ENCODE measurements at regions not wholly inside any gene's neighbourhood (a gene's known extent, or its start where the extent isn't known, plus 50 kb on each side); places are given as distances from the start of the nearest gene placed in this dataset.

DNA sequence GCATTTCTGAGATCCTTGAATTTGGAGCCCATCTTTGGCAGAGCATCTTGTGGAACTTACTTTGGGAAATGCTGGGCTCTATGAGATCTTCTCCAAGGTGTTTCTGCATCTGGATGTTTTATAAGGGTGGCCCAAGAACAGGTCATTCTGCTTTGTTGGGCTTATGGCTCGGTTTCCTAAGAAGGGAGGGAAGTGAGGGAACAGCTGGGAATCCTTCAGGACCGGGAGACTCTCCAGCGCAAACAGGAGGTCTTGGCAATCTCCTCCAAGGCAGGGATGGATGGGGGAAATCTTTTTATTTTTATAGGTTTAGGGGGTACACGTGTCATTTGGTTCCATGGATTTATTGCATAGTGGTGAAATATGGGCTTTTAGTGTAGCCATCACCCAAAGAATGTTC is 54.7 kb downstream of the IRX3 start:
- Histone ChIP-seq H3K4me2 (ENCODE audit: insufficient read depth, low read length) (no peak overlapping the region), H3K27ac (ENCODE audit: low read depth, low read length) (no peak overlapping the region), H3K36me3 (ENCODE audit: insufficient read depth, low read length) (no peaks in the 10 kb centered on the region), H4K20me1 (ENCODE audit: insufficient read depth, low read length) (no peaks in the 10 kb centered on the region), H3K27me3 (ENCODE audit: insufficient read depth, low read length) (peaks cover 4% of the 10 kb centered on the region), H3K4me1 (ENCODE audit: insufficient read depth, low read length) (no peaks in the 10 kb centered on the region), H3K79me2 (ENCODE audit: insufficient read depth, low read length) (no peaks in the 10 kb centered on the region), H3K4me3 (ENCODE audit: insufficient read depth, low read length) (no peak overlapping the region), H3K9me3 (ENCODE audit: low read depth, low read length) (no peaks in the 10 kb centered on the region), H2AFZ (ENCODE audit: low read length) (no peak overlapping the region)
- no peak for DNase-seq (ENCODE audit: insufficient read length, low spot score, missing footprints)
- TF ChIP-seq, protein P1, sequence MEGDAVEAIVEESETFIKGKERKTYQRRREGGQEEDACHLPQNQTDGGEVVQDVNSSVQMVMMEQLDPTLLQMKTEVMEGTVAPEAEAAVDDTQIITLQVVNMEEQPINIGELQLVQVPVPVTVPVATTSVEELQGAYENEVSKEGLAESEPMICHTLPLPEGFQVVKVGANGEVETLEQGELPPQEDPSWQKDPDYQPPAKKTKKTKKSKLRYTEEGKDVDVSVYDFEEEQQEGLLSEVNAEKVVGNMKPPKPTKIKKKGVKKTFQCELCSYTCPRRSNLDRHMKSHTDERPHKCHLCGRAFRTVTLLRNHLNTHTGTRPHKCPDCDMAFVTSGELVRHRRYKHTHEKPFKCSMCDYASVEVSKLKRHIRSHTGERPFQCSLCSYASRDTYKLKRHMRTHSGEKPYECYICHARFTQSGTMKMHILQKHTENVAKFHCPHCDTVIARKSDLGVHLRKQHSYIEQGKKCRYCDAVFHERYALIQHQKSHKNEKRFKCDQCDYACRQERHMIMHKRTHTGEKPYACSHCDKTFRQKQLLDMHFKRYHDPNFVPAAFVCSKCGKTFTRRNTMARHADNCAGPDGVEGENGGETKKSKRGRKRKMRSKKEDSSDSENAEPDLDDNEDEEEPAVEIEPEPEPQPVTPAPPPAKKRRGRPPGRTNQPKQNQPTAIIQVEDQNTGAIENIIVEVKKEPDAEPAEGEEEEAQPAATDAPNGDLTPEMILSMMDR (IDR thresholded peaks at IDR 0.05; ENCODE audit: extremely low read depth, low read depth, low read length): no peak

DNA sequence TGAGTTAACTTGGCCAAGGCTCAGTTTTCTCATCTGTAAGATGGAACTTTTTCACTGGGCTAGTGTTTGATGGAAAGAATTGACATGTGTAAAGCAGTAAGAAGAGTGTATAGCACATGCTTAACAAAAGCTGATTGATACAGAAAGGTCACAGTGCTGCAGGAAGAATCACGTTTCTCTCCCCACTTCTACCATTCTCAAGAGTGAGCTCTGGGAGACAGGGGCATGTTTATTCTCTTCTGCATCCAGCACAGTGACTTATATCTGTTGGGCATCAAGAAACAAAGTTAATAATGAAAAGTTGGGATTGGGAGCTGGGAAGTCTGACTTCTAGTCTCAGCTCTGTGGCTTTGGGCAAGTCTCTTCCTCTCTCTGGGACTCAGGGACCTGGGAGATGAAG is 55.3 kb downstream of the IRX3 start:
- no peak overlapping the region for H3K4me3 ChIP-seq (ENCODE audit: insufficient read depth, low read length)
- no peak overlapping the region for H3K27ac ChIP-seq (ENCODE audit: low read depth, low read length)
- H2AFZ ChIP-seq (ENCODE audit: low read length): no peak overlapping the region
- no peak overlapping the region for H3K4me2 ChIP-seq (ENCODE audit: insufficient read depth, low read length)
- no peak for DNase-seq (ENCODE audit: insufficient read length, low spot score, missing footprints)
- TF ChIP-seq, protein P1 (IDR thresholded peaks at IDR 0.05; ENCODE audit: extremely low read depth, low read depth, low read length): no peak
- no peaks in the 10 kb centered on the region for H3K36me3 ChIP-seq (ENCODE audit: insufficient read depth, low read length)
- H4K20me1 ChIP-seq (ENCODE audit: insufficient read depth, low read length): no peaks in the 10 kb centered on the region
- H3K9me3 ChIP-seq (ENCODE audit: low read depth, low read length): no peaks in the 10 kb centered on the region
- no peaks in the 10 kb centered on the region for H3K4me1 ChIP-seq (ENCODE audit: insufficient read depth, low read length)
- peaks cover 4% of the 10 kb centered on the region for H3K27me3 ChIP-seq (ENCODE audit: insufficient read depth, low read length)
- no peaks in the 10 kb centered on the region for H3K79me2 ChIP-seq (ENCODE audit: insufficient read depth, low read length)

DNA sequence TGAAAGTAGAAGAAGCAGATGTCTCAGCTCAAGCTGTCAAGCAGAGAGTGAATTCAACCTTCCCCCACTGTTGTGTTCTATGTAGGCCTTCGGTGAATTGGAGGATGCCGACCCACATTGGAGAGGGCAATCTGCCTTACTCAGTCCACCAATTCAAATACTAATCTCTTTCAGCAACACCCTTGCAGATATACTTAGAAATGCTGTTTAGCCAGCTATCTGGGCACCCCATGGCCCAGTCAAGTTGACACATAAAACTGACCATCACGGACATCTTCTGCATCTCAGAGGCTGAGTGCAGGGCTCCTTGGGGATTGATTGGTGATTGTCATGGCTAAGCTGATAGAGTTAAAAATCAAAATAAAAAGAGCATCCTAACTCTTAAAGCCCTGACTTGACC is 58.3 kb downstream of the IRX3 start:
- Histone ChIP-seq H3K9me3 (ENCODE audit: low read depth, low read length) (no peaks in the 10 kb centered on the region), H3K79me2 (ENCODE audit: insufficient read depth, low read length) (no peaks in the 10 kb centered on the region), H3K36me3 (ENCODE audit: insufficient read depth, low read length) (no peaks in the 10 kb centered on the region), H3K4me2 (ENCODE audit: insufficient read depth, low read length) (no peak overlapping the region), H4K20me1 (ENCODE audit: insufficient read depth, low read length) (no peaks in the 10 kb centered on the region), H3K27me3 (ENCODE audit: insufficient read depth, low read length) (no peaks in the 10 kb centered on the region), H2AFZ (ENCODE audit: low read length) (no peak overlapping the region), H3K4me3 (ENCODE audit: insufficient read depth, low read length) (no peak overlapping the region), H3K4me1 (ENCODE audit: insufficient read depth, low read length) (no peaks in the 10 kb centered on the region), H3K27ac (ENCODE audit: low read depth, low read length) (no peak overlapping the region)
- TF ChIP-seq, protein P1 (IDR thresholded peaks at IDR 0.05; ENCODE audit: extremely low read depth, low read depth, low read length): no peak
- DNase-seq (ENCODE audit: insufficient read length, low spot score, missing footprints): no peak

DNA sequence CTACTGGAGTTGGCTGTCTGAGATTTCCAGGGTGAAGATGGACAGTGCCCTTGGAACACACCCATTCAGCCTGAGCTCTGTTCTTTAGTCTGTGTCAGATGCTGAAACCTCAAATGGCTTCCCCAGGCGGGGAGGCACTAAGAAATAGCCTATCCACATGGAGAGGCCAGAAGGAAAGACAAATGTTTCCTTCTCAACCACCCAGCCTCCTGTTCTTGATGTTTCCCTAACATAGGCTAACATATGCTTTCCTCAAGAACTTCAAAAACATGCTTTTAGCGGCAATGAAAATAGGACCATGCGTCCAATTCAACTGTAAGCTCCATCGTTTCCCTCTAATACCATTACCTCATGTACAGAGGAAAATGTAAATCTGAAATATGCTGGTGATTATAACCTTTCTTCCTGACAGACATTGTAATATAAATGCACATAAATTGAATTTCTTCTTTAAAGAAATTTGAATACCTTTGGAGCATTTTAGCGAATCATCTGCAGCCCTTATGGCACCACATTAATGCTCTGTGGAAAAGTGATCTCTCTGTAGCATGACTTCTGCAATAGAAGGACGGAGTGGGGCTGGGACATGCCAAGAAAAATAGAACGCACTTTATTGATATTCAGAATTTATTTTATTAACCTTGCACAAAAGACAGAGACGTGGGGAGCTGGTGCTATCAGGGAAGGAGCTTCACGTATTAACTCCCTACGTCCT is 60.1 kb downstream of the IRX3 start:
- Histone ChIP-seq H3K79me2 (ENCODE audit: insufficient read depth, low read length) (no peaks in the 10 kb centered on the region), H3K27me3 (ENCODE audit: insufficient read depth, low read length) (no peaks in the 10 kb centered on the region), H3K9me3 (ENCODE audit: low read depth, low read length) (no peaks in the 10 kb centered on the region), H2AFZ (ENCODE audit: low read length) (no peak overlapping the region), H4K20me1 (ENCODE audit: insufficient read depth, low read length) (no peaks in the 10 kb centered on the region), H3K4me3 (ENCODE audit: insufficient read depth, low read length) (no peak overlapping the region), H3K27ac (ENCODE audit: low read depth, low read length) (no peak overlapping the region), H3K4me1 (ENCODE audit: insufficient read depth, low read length) (no peaks in the 10 kb centered on the region), H3K4me2 (ENCODE audit: insufficient read depth, low read length) (no peak overlapping the region), H3K36me3 (ENCODE audit: insufficient read depth, low read length) (no peaks in the 10 kb centered on the region)
- TF ChIP-seq, protein P1 (IDR thresholded peaks at IDR 0.05; ENCODE audit: extremely low read depth, low read depth, low read length): no peak
- DNase-seq (ENCODE audit: insufficient read length, low spot score, missing footprints): no peak

Measured in osteoblast (primary cell).